ENCODE measurements at regions not wholly inside any gene's neighbourhood (a gene's known extent, or its start where the extent isn't known, plus 50 kb on each side); places are given as distances from the start of the nearest gene placed in this dataset.

- TF ChIP-seq CTCF (IDR thresholded peaks at IDR 0.05; ENCODE audit: low read length) (no peak), EZH2 (IDR thresholded peaks at IDR 0.05; ENCODE audit: borderline replicate concordance, low read length) (no peak)
Measured at GRCh38 chr6:78615430-78615904, 251.9 kb upstream of the IRAK1BP1 start.

Measured in OCI-LY1 (cell line).